Left renal pelvis (tissue), 4 donors: ENCODE measurements at regions not wholly inside any gene's neighbourhood (a gene's known extent, or its start where the extent isn't known, plus 50 kb on each side); places are given as distances from the start of the nearest gene placed in this dataset.
"Not testable (repeated sequence)": the region's sequence is repeated elsewhere in the genome, so short reads cannot be mapped to it uniquely, and the experiment has no call there.

Experiments used
- DNase-seq, 4 donors: peaks; one replicate each; pipeline ENCODE4 v3.0.0-alpha.2; 2013; ENCODE audit warnings: low read depth in 4 of 4, low spot score in 3 of 4

GRCh38 chr2:187078297-187078696 lies 229.3 kb upstream of the ZSWIM2 start:
- DNase-seq, result no peak

- DNase-seq, result no peak
These were observed 226.7 kb upstream of the ZSWIM2 start for GRCh38 chr2:187075671-187076070.

GRCh38 chr2:187075199-187075635 lies 226.2 kb upstream of the ZSWIM2 start:
- DNase-seq, result no peak

- DNase-seq, result no peak
These were observed 209.2 kb upstream of the ZSWIM2 start for GRCh38 chr2:187058198-187058597.

- DNase-seq, result no peak
These were observed 208.5 kb upstream of the ZSWIM2 start for GRCh38 chr2:187057466-187057865.

- no peak for DNase-seq
These were observed 207.7 kb upstream of the ZSWIM2 start for GRCh38 chr2:187056416-187057334.

- no peak for DNase-seq
These were observed 206.5 kb upstream of the ZSWIM2 start for GRCh38 chr2:187055463-187055862.

GRCh38 chr2:187054501-187055319 lies 205.7 kb upstream of the ZSWIM2 start:
- DNase-seq, result no peak

- no peak for DNase-seq
These were observed 202.4 kb upstream of the ZSWIM2 start for GRCh38 chr2:187051350-187051749.

- no peak for DNase-seq
These were observed 201.5 kb upstream of the ZSWIM2 start for GRCh38 chr2:187050409-187050998.

- no peak for DNase-seq
These were observed 188.3 kb upstream of the ZSWIM2 start for GRCh38 chr2:187037310-187037709.

- no peak for DNase-seq
These were observed 185.5 kb upstream of the ZSWIM2 start for GRCh38 chr2:187034434-187034833.

- DNase-seq, result no peak
These were observed 175.8 kb upstream of the ZSWIM2 start for GRCh38 chr2:187024739-187025138.

GRCh38 chr2:187023996-187024395 lies 175.0 kb upstream of the ZSWIM2 start:
- DNase-seq, result not testable (repeated sequence)

GRCh38 chr2:187017438-187017837 lies 168.5 kb upstream of the ZSWIM2 start:
- no peak for DNase-seq

GRCh38 chr2:187013058-187013457 lies 164.1 kb upstream of the ZSWIM2 start:
- no peak for DNase-seq

GRCh38 chr2:187011206-187011832 lies 162.3 kb upstream of the ZSWIM2 start:
- no peak for DNase-seq

- DNase-seq, result no peak
These were observed 160.7 kb upstream of the ZSWIM2 start for GRCh38 chr2:187009483-187010239.

- no peak for DNase-seq
These were observed 159.1 kb upstream of the ZSWIM2 start for GRCh38 chr2:187008111-187008510.

- DNase-seq, result no peak
These were observed 154.6 kb upstream of the ZSWIM2 start for GRCh38 chr2:187003611-187004010.
